ENCODE measurements at regions not wholly inside any gene's neighbourhood (a gene's known extent, or its start where the extent isn't known, plus 50 kb on each side); places are given as distances from the start of the nearest gene placed in this dataset.

GRCh38 chr14:42665083-42665482, 1058.4 kb downstream of the LRFN5 start:
- Histone ChIP-seq H3K27ac (ENCODE audit: low read length) (no peak overlapping the region), H3K9me3 (ENCODE audit: control insufficient read depth, insufficient read depth, low read depth, low read length) (no peaks in the 10 kb centered on the region), H3K4me3 (ENCODE audit: low read depth in 2 of 2, low read length in 2 of 2) (no peak overlapping the region), H3K36me3 (ENCODE audit: control insufficient read depth, insufficient read depth, low read length) (no peaks in the 10 kb centered on the region), H3K27me3 (ENCODE audit: control insufficient read depth, insufficient read depth, low read length) (no peaks in the 10 kb centered on the region), H3K4me1 (ENCODE audit: control insufficient read depth, insufficient read depth, low read length) (no peaks in the 10 kb centered on the region)
- intact Hi-C loops (cut with micrococcal nuclease; ENCODE audit: unreplicated experiment), result no loop called here
- ChIA-PET POLR2A (no interaction called here), CTCF (no interaction called here)
- in situ Hi-C loops (cut with HindIII; ENCODE audit: low pct_unique_long_range_greater_than_20kb, low sequenced_read_pairs), result no loop called here
- ATAC-seq (no peak), DNase-seq (ENCODE audit: low read depth, low spot score) (no peak)
- TF ChIP-seq CTCF (IDR thresholded peaks at IDR 0.05) (no peak), REST (IDR thresholded peaks at IDR 0.05; ENCODE audit: insufficient read depth in 1 of 2, low read depth in 2 of 2, low read length in 1 of 2) (no peak), TCF7L2 (IDR thresholded peaks at IDR 0.05; ENCODE audit: low read depth, low read length) (no peak), POLR2AphosphoS5 (IDR thresholded peaks at IDR 0.05; ENCODE audit: low read depth, low read length) (no peak), SIN3A (IDR thresholded peaks at IDR 0.05; ENCODE audit: borderline replicate concordance, insufficient read depth, low read depth, low read length) (no peak)
- no TSS peak for BruUV-seq (replicated peaks)

GRCh38 chr14:42664190-42664589, 1057.5 kb downstream of the LRFN5 start:
- Histone ChIP-seq H3K4me3 (ENCODE audit: low read depth in 2 of 2, low read length in 2 of 2) (no peak overlapping the region), H3K27me3 (ENCODE audit: control insufficient read depth, insufficient read depth, low read length) (no peaks in the 10 kb centered on the region), H3K4me1 (ENCODE audit: control insufficient read depth, insufficient read depth, low read length) (no peaks in the 10 kb centered on the region), H3K36me3 (ENCODE audit: control insufficient read depth, insufficient read depth, low read length) (no peaks in the 10 kb centered on the region), H3K27ac (ENCODE audit: low read length) (no peak overlapping the region), H3K9me3 (ENCODE audit: control insufficient read depth, insufficient read depth, low read depth, low read length) (no peaks in the 10 kb centered on the region)
- BruUV-seq (replicated peaks), result no TSS peak
- no peak for ATAC-seq
- POLR2A ChIA-PET, result no interaction called here
- CTCF ChIA-PET, result no interaction called here
- in situ Hi-C loops (cut with HindIII; ENCODE audit: low pct_unique_long_range_greater_than_20kb, low sequenced_read_pairs) (no loop called here), intact Hi-C loops (cut with micrococcal nuclease; ENCODE audit: unreplicated experiment) (no loop called here)
- TF ChIP-seq POLR2AphosphoS5 (IDR thresholded peaks at IDR 0.05; ENCODE audit: low read depth, low read length) (no peak), REST (IDR thresholded peaks at IDR 0.05; ENCODE audit: insufficient read depth in 1 of 2, low read depth in 2 of 2, low read length in 1 of 2) (no peak), CTCF (IDR thresholded peaks at IDR 0.05) (no peak), TCF7L2 (IDR thresholded peaks at IDR 0.05; ENCODE audit: low read depth, low read length) (no peak), SIN3A (IDR thresholded peaks at IDR 0.05; ENCODE audit: borderline replicate concordance, insufficient read depth, low read depth, low read length) (no peak)
- no peak for DNase-seq (ENCODE audit: low read depth, low spot score)

Data from Panc1 (cell line).